HL-60 (cell line): ENCODE measurements at regions not wholly inside any gene's neighbourhood (a gene's known extent, or its start where the extent isn't known, plus 50 kb on each side); places are given as distances from the start of the nearest gene placed in this dataset.

Source experiments
- CTCF ChIP-seq: IDR thresholded peaks from one replicate; pipeline ENCODE4 v1.5.1; 2011; ENCODE audit warnings: low read length, control low read depth, inconsistent platforms; ENCODE audit not compliant: insufficient read depth
- GABPA ChIP-seq: IDR thresholded peaks from 2 replicates; pipeline ENCODE4 v1.6.1; 2012; ENCODE audit warnings: low read depth
- SPI1 ChIP-seq: IDR thresholded peaks from 2 replicates; pipeline ENCODE4 v1.6.1; 2012; ENCODE audit warnings: low read depth, mild to moderate bottlenecking, borderline replicate concordance

GRCh38 chr2:16775899-16776231 is 110.2 kb upstream of the CYRIA start:
- no peak for TF ChIP-seq CTCF
- TF ChIP-seq GABPA: no peak
- TF ChIP-seq SPI1: no peak
